CD4-positive, alpha-beta T cell (primary cell): ENCODE measurements at regions not wholly inside any gene's neighbourhood (a gene's known extent, or its start where the extent isn't known, plus 50 kb on each side); places are given as distances from the start of the nearest gene placed in this dataset.

Experiments
- ATAC-seq: fragments of 200-7000 bp; cut with Tn5 transposase; one replicate; pipeline ENCODE4 v1.10.0; 2022; ENCODE audit warnings: mild to moderate bottlenecking; ENCODE audit not compliant: poor library complexity
- CTCF ChIA-PET: fragments of 350-600 bp; sonication (Branson Sonifier 250); formaldehyde crosslinking; loops from one replicate; lab custom pipeline; 2021; ENCODE audit warnings: antibody characterized with exemption, inconsistent platforms; lab: Charles Lee
- POLR2A ChIA-PET: fragments of 350-600 bp; sonication (Branson Sonifier 250); formaldehyde crosslinking; loops from one replicate; lab custom pipeline; 2021; ENCODE audit warnings: antibody characterized with exemption, inconsistent platforms; lab: Charles Lee
- DNase-seq, 14 experiments: peaks; one replicate each; pipeline ENCODE4 v3.0.0-alpha.2; 2013 to 2020; ENCODE audit warnings: mixed read lengths in 2 of 14
- H3K27ac ChIP-seq, 2 donors: one replicate each; pipeline versions ENCODE4 v1.5.1 to v1.7.0; 2013; ENCODE audit warnings: low read length in 2 of 2, low read depth in 1 of 2, mild to moderate bottlenecking in 1 of 2
- H3K27me3 ChIP-seq, 2 experiments: 1 replicate in 1 of 2; 2 replicates in 1 of 2; pipeline versions ENCODE4 v1.6.1 to v1.7.0; 2013; ENCODE audit warnings: low read length in 2 of 2, control low read depth in 1 of 2, mild to moderate bottlenecking in 1 of 2, moderate library complexity in 1 of 2; ENCODE audit not compliant: insufficient read depth in 2 of 2, control insufficient read depth in 1 of 2
- H3K36me3 ChIP-seq: one replicate; pipeline ENCODE4 v1.6.1; 2013; ENCODE audit warnings: low read length, control low read depth; ENCODE audit not compliant: insufficient read depth
- H3K4me1 ChIP-seq: one replicate; pipeline ENCODE4 v1.6.1; 2013; ENCODE audit warnings: low read length, control low read depth; ENCODE audit not compliant: insufficient read depth
- H3K4me3 ChIP-seq: one replicate; pipeline ENCODE4 v1.5.1; 2013; ENCODE audit warnings: mild to moderate bottlenecking, low read length, moderate library complexity
- H3K9me3 ChIP-seq, 2 experiments: 1 replicate in 1 of 2; 2 replicates in 1 of 2; pipeline versions ENCODE4 v1.6.1 to v1.7.0; 2013; ENCODE audit warnings: low read length in 2 of 2, mild to moderate bottlenecking in 2 of 2, control low read depth in 1 of 2, moderate library complexity in 1 of 2; ENCODE audit not compliant: control insufficient read depth in 1 of 2, insufficient read depth in 1 of 2
- H3K27ac Mint-ChIP-seq: one replicate; pipeline ENCODE4 v1.8.0; 2020; ENCODE audit warnings: mixed read lengths
- H3K27me3 Mint-ChIP-seq: one replicate; pipeline ENCODE4 v1.8.0; 2021; ENCODE audit warnings: mixed read lengths
- H3K36me3 Mint-ChIP-seq: one replicate; pipeline ENCODE4 v1.8.0; 2021; ENCODE audit warnings: low read depth, mixed read lengths
- H3K4me1 Mint-ChIP-seq: one replicate; pipeline ENCODE4 v1.8.0; 2021; ENCODE audit warnings: low read depth, mixed read lengths
- H3K4me3 Mint-ChIP-seq: one replicate; pipeline ENCODE4 v1.8.0; 2020; ENCODE audit warnings: mild to moderate bottlenecking, mixed read lengths
- H3K9me3 Mint-ChIP-seq: one replicate; pipeline ENCODE4 v1.8.0; 2020; ENCODE audit warnings: mixed read lengths
- intact Hi-C, 2 experiments: fragments of 100-400 bp; cut with DNase I in 1 of 2; cut with micrococcal nuclease in 1 of 2; formaldehyde crosslinking; loops; one replicate each; pipeline versions ENCODE4 v1.15.1 to v1.9.0; 2023 to 2025; cut with DNase I, micrococcal nuclease
- TF ChIP-seq, protein P1 (sequence below): fragments of 200-600 bp; IDR thresholded peaks from one replicate; pipeline ENCODE4 v1.8.0; 2022; ENCODE audit warnings: antibody characterized with exemption, mild to moderate bottlenecking

DNA sequence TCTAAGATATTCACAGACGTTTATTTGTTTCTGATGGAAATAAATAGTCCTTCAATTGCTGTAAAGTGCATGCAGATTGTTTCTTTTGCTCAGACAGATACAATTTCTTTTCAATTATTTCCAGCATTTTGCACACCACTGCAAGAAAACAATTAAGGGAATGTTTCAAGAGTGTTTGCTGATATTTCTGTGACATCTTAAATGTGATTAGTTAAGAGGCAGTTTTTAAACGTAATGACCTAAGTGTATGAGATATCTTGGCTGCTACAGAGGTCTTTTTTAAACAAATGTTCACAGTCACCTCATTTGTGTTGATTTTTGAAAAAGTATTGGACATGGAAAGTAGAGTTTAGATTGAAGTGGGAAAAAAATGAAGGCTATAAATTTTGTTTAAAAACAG lies 262.3 kb upstream of the BRINP3 start:
- no peaks in the 10 kb centered on the region for H3K27me3 Mint-ChIP-seq
- POLR2A ChIA-PET = no interaction called here
- intact Hi-C loops = no loop called here

GRCh38 chr1:190747704-190748103 lies 270.0 kb upstream of the BRINP3 start:
- H3K4me1 Mint-ChIP-seq = no peaks in the 10 kb centered on the region
- POLR2A ChIA-PET = no interaction called here
- CTCF ChIA-PET = no interaction called here
- no peaks in the 10 kb centered on the region for H3K36me3 Mint-ChIP-seq
- intact Hi-C loops = no loop called here
- no peak overlapping the region for H3K4me3 Mint-ChIP-seq
- ATAC-seq (no peak), DNase-seq (no peak)
- no peak overlapping the region for H3K27ac Mint-ChIP-seq
- no peak overlapping the region for H3K27ac ChIP-seq
- TF ChIP-seq, protein P1, sequence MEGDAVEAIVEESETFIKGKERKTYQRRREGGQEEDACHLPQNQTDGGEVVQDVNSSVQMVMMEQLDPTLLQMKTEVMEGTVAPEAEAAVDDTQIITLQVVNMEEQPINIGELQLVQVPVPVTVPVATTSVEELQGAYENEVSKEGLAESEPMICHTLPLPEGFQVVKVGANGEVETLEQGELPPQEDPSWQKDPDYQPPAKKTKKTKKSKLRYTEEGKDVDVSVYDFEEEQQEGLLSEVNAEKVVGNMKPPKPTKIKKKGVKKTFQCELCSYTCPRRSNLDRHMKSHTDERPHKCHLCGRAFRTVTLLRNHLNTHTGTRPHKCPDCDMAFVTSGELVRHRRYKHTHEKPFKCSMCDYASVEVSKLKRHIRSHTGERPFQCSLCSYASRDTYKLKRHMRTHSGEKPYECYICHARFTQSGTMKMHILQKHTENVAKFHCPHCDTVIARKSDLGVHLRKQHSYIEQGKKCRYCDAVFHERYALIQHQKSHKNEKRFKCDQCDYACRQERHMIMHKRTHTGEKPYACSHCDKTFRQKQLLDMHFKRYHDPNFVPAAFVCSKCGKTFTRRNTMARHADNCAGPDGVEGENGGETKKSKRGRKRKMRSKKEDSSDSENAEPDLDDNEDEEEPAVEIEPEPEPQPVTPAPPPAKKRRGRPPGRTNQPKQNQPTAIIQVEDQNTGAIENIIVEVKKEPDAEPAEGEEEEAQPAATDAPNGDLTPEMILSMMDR = no peak
- H3K9me3 Mint-ChIP-seq = peaks cover 2% of the 10 kb centered on the region
- H3K4me1 ChIP-seq = no peaks in the 10 kb centered on the region
- H3K27me3 ChIP-seq = no peaks in the 10 kb centered on the region
- no peaks in the 10 kb centered on the region for H3K9me3 ChIP-seq
- no peak overlapping the region for H3K4me3 ChIP-seq
- no peaks in the 10 kb centered on the region for H3K27me3 Mint-ChIP-seq
- no peaks in the 10 kb centered on the region for H3K36me3 ChIP-seq

More for the DNA sequence above, 262.3 kb upstream of the BRINP3 start:
- no peaks in the 10 kb centered on the region for H3K36me3 ChIP-seq
- no peak overlapping the region for H3K4me3 ChIP-seq
- CTCF ChIA-PET = no interaction called here
- Mint-ChIP-seq H3K27ac (no peak overlapping the region), H3K4me3 (no peak overlapping the region), H3K36me3 (no peaks in the 10 kb centered on the region), H3K4me1 (no peaks in the 10 kb centered on the region), H3K9me3 (peaks cover 2% of the 10 kb centered on the region)
- H3K9me3 ChIP-seq = no peaks in the 10 kb centered on the region
- DNase-seq (no peak), ATAC-seq (no peak)
- no peaks in the 10 kb centered on the region for H3K27me3 ChIP-seq
- H3K27ac ChIP-seq = no peak overlapping the region
- TF ChIP-seq, protein P1 = no peak
- no peaks in the 10 kb centered on the region for H3K4me1 ChIP-seq

GRCh38 chr1:190752131-190752530 lies 274.5 kb upstream of the BRINP3 start:
- no peaks in the 10 kb centered on the region for H3K4me1 Mint-ChIP-seq
- H3K4me1 ChIP-seq = no peaks in the 10 kb centered on the region
- H3K9me3 Mint-ChIP-seq = peaks cover 7% of the 10 kb centered on the region
- H3K27ac Mint-ChIP-seq = no peak overlapping the region
- intact Hi-C loops = no loop called here
- H3K27me3 Mint-ChIP-seq = no peaks in the 10 kb centered on the region
- H3K36me3 Mint-ChIP-seq = no peaks in the 10 kb centered on the region
- H3K4me3 ChIP-seq = no peak overlapping the region
- H3K36me3 ChIP-seq = no peaks in the 10 kb centered on the region
- no peak for ATAC-seq
- no peak overlapping the region for H3K4me3 Mint-ChIP-seq
- H3K9me3 ChIP-seq = no peaks in the 10 kb centered on the region
- POLR2A ChIA-PET = no interaction called here
- CTCF ChIA-PET = no interaction called here
- no peak overlapping the region for H3K27ac ChIP-seq
- TF ChIP-seq, protein P1 = no peak
- no peaks in the 10 kb centered on the region for H3K27me3 ChIP-seq
- no peak for DNase-seq
